Karpas-422 (cell line): ENCODE measurements at regions not wholly inside any gene's neighbourhood (a gene's known extent, or its start where the extent isn't known, plus 50 kb on each side); places are given as distances from the start of the nearest gene placed in this dataset.
"Not testable (repeated sequence)": the region's sequence is repeated elsewhere in the genome, so short reads cannot be mapped to it uniquely, and the experiment has no call there.

Source experiments
- DNase-seq: peaks from one replicate; pipeline ENCODE4 v3.0.0-alpha.2; 2015
- H2AFZ ChIP-seq: fragments of 200-600 bp; sonication (generic); 2 replicates; pipeline ENCODE4 v1.6.1; 2014; ENCODE audit warnings: antibody characterized with exemption, low read length, mixed read lengths
- H3K27ac ChIP-seq: fragments of 200-600 bp; sonication (generic); 2 replicates; pipeline ENCODE4 v1.5.1; 2014; ENCODE audit warnings: mild to moderate bottlenecking, low read length, moderate library complexity
- H3K27me3 ChIP-seq: fragments of 200-600 bp; sonication (generic); 2 replicates; pipeline ENCODE4 v1.6.1; 2014; ENCODE audit warnings: low read length, mixed read lengths
- H3K36me3 ChIP-seq: fragments of 200-600 bp; sonication (generic); 2 replicates; pipeline ENCODE4 v1.6.1; 2014; ENCODE audit warnings: low read length, mixed read lengths; ENCODE audit not compliant: insufficient read depth
- H3K4me1 ChIP-seq: fragments of 200-600 bp; sonication (generic); 2 replicates; pipeline ENCODE4 v1.6.1; 2014; ENCODE audit warnings: mild to moderate bottlenecking, low read length, mixed read lengths
- H3K4me2 ChIP-seq: fragments of 200-600 bp; sonication (generic); 2 replicates; pipeline ENCODE4 v1.6.1; 2014; ENCODE audit warnings: low read length, low read depth, mild to moderate bottlenecking; ENCODE audit not compliant: poor library complexity, severe bottlenecking
- H3K4me3 ChIP-seq: fragments of 200-600 bp; sonication (generic); 2 replicates; pipeline ENCODE4 v1.5.1; 2014; ENCODE audit warnings: mild to moderate bottlenecking, antibody characterized with exemption, low read length, mixed read lengths
- H3K79me2 ChIP-seq: fragments of 200-600 bp; sonication (generic); 2 replicates; pipeline ENCODE4 v1.6.1; 2014; ENCODE audit warnings: mild to moderate bottlenecking, low read length, mixed read lengths
- H3K9ac ChIP-seq: fragments of 200-600 bp; sonication (generic); 2 replicates; pipeline ENCODE4 v1.6.0; 2014; ENCODE audit warnings: low read length
- H3K9me2 ChIP-seq: fragments of 200-600 bp; sonication (generic), shearing (Covaris generic); replicated peaks from 2 replicates; pipeline ENCODE4 v1.6.0; 2014; ENCODE audit warnings: mild to moderate bottlenecking, low read length, moderate library complexity; ENCODE audit not compliant: insufficient read depth
- H3K9me3 ChIP-seq: fragments of 300-700, 200-600 bp; sonication (generic); 2 replicates; pipeline ENCODE4 v1.6.1; 2014; ENCODE audit warnings: low read length, mixed read lengths
- H4K20me1 ChIP-seq: fragments of 200-600 bp; sonication (generic); 2 replicates; pipeline ENCODE4 v1.6.1; 2014; ENCODE audit warnings: mild to moderate bottlenecking, antibody characterized with exemption, low read length, low read depth; ENCODE audit not compliant: insufficient read depth

- H3K79me2 ChIP-seq, H3K4me1 ChIP-seq, H3K9me3 ChIP-seq, H3K9ac ChIP-seq, H3K4me2 ChIP-seq, H3K4me3 ChIP-seq, H4K20me1 ChIP-seq, H3K36me3 ChIP-seq, DNase-seq, H2AFZ ChIP-seq, H3K27me3 ChIP-seq, H3K27ac ChIP-seq, H3K9me2 ChIP-seq: not testable (repeated sequence)
Observed at GRCh38 chr2:3104958-3105813, 272.4 kb downstream of the EIPR1 start.

- H3K27ac ChIP-seq: no peak overlapping the region
Observed at GRCh38 chr2:3104261-3104660, 273.4 kb downstream of the EIPR1 start.

GRCh38 chr2:3102922-3103569, 274.6 kb downstream of the EIPR1 start:
- Histone ChIP-seq H3K36me3 (no peaks in the 10 kb centered on the region), H3K4me3 (no peak overlapping the region), H3K27ac (no peak overlapping the region), H3K9ac (no peak overlapping the region), H3K79me2 (no peaks in the 10 kb centered on the region), H3K4me1 (peaks cover 22% of the 10 kb centered on the region), H3K4me2 (no peak overlapping the region), H2AFZ (no peak overlapping the region), H3K9me2 (no peaks in the 10 kb centered on the region), H3K27me3 (no peaks in the 10 kb centered on the region), H4K20me1 (no peaks in the 10 kb centered on the region), H3K9me3 (no peaks in the 10 kb centered on the region)
- no peak for DNase-seq

More at GRCh38 chr2:3104261-3104660, 273.4 kb downstream of the EIPR1 start:
- Histone ChIP-seq H3K9ac (no peak overlapping the region), H3K27me3 (no peaks in the 10 kb centered on the region), H3K4me1 (peaks cover 16% of the 10 kb centered on the region), H3K4me3 (no peak overlapping the region), H3K36me3 (no peaks in the 10 kb centered on the region), H3K4me2 (no peak overlapping the region), H3K9me2 (no peaks in the 10 kb centered on the region), H3K79me2 (no peaks in the 10 kb centered on the region), H4K20me1 (no peaks in the 10 kb centered on the region), H2AFZ (no peak overlapping the region), H3K9me3 (no peaks in the 10 kb centered on the region)
- no peak for DNase-seq

- Histone ChIP-seq H3K9me2 (no peaks in the 10 kb centered on the region), H2AFZ (no peak overlapping the region), H4K20me1 (no peaks in the 10 kb centered on the region), H3K4me2 (no peak overlapping the region), H3K4me3 (no peak overlapping the region), H3K36me3 (no peaks in the 10 kb centered on the region), H3K4me1 (peaks cover 22% of the 10 kb centered on the region), H3K27me3 (no peaks in the 10 kb centered on the region), H3K79me2 (no peaks in the 10 kb centered on the region), H3K9me3 (no peaks in the 10 kb centered on the region), H3K27ac (no peak overlapping the region), H3K9ac (no peak overlapping the region)
- DNase-seq: no peak
Observed at GRCh38 chr2:3102081-3102921, 275.3 kb downstream of the EIPR1 start.

GRCh38 chr2:3101016-3101942, 276.3 kb downstream of the EIPR1 start:
- Histone ChIP-seq H3K4me1 (peaks cover 22% of the 10 kb centered on the region), H3K9ac (no peak overlapping the region), H3K4me3 (no peak overlapping the region), H3K27ac (no peak overlapping the region), H3K79me2 (no peaks in the 10 kb centered on the region), H3K9me3 (no peaks in the 10 kb centered on the region), H3K36me3 (no peaks in the 10 kb centered on the region), H3K4me2 (no peak overlapping the region), H3K9me2 (no peaks in the 10 kb centered on the region), H3K27me3 (no peaks in the 10 kb centered on the region), H2AFZ (no peak overlapping the region), H4K20me1 (no peaks in the 10 kb centered on the region)
- no peak for DNase-seq

- Histone ChIP-seq H3K9ac (0 out of 2 replicates have a peak overlapping the region, but pooled peaks have one; percentile 12), H3K27ac (no peak overlapping the region), H2AFZ (no peak overlapping the region; the same call in 1 of the 2 replicates), H3K4me1 (peaks cover 22% of the 10 kb centered on the region), H3K27me3 (no peaks in the 10 kb centered on the region), H3K4me3 (peak overlapping the region; percentile 34; the same call in 1 of the 2 replicates), H3K4me2 (peak overlapping the region; percentile 64), H3K9me3 (no peaks in the 10 kb centered on the region), H3K9me2 (no peaks in the 10 kb centered on the region), H3K36me3 (no peaks in the 10 kb centered on the region), H4K20me1 (no peaks in the 10 kb centered on the region), H3K79me2 (no peaks in the 10 kb centered on the region)
- no peak for DNase-seq
Observed at GRCh38 chr2:3100386-3100785, 277.2 kb downstream of the EIPR1 start.

- no peak overlapping the region for H2AFZ ChIP-seq
- H3K79me2 ChIP-seq: no peaks in the 10 kb centered on the region
- no peaks in the 10 kb centered on the region for H3K9me2 ChIP-seq
- peaks cover 22% of the 10 kb centered on the region for H3K4me1 ChIP-seq
- H3K4me3 ChIP-seq: peak overlapping the region; percentile 34; the same call in 1 of the 2 replicates
- no peaks in the 10 kb centered on the region for H3K9me3 ChIP-seq
- no peak overlapping the region for H3K9ac ChIP-seq
- no peaks in the 10 kb centered on the region for H3K27me3 ChIP-seq
- DNase-seq: peak; percentile 66
- no peaks in the 10 kb centered on the region for H3K36me3 ChIP-seq
- no peaks in the 10 kb centered on the region for H4K20me1 ChIP-seq
- H3K4me2 ChIP-seq: peak overlapping the region; percentile 64
- H3K27ac ChIP-seq: no peak overlapping the region
Observed at GRCh38 chr2:3099860-3100234, 277.8 kb downstream of the EIPR1 start.
